Lung (tissue), 11 donors: ENCODE measurements at regions not wholly inside any gene's neighbourhood (a gene's known extent, or its start where the extent isn't known, plus 50 kb on each side); places are given as distances from the start of the nearest gene placed in this dataset.

Source experiments
- ATAC-seq: fragments of 200-7000 bp; cut with Tn5 transposase; one replicate; pipeline ENCODE4 v1.9.1; 2020; ENCODE audit warnings: moderate number of reproducible peaks; ENCODE audit not compliant: insufficient read depth, low FRiP score
- DNase-seq, 3 donors: peaks; one replicate each; pipeline ENCODE4 v3.0.0-alpha.2; 2013 to 2017
- H3K27ac ChIP-seq, 2 donors: one replicate each; pipeline ENCODE4 v1.5.1; 2013; ENCODE audit warnings: mild to moderate bottlenecking in 2 of 2, moderate library complexity in 2 of 2, control low read depth in 1 of 2, inconsistent platforms in 1 of 2, low read depth in 1 of 2, low read length in 1 of 2
- H3K27me3 ChIP-seq, 3 donors: one replicate each; pipeline ENCODE4 v1.5.1; 2013; ENCODE audit warnings: low read length in 2 of 3; ENCODE audit not compliant: control insufficient read depth in 3 of 3, insufficient read depth in 3 of 3
- H3K36me3 ChIP-seq, 4 donors: one replicate each; pipeline ENCODE4 v1.5.1; 2013; ENCODE audit warnings: low read length in 4 of 4, mild to moderate bottlenecking in 1 of 4, moderate library complexity in 1 of 4; ENCODE audit not compliant: control insufficient read depth in 4 of 4, insufficient read depth in 4 of 4
- H3K4me1 ChIP-seq, 5 donors: one replicate each; pipeline ENCODE4 v1.5.1; 2013; ENCODE audit warnings: low read length in 5 of 5, mild to moderate bottlenecking in 2 of 5, moderate library complexity in 1 of 5; ENCODE audit not compliant: control insufficient read depth in 5 of 5, insufficient read depth in 5 of 5
- H3K4me3 ChIP-seq: one replicate; pipeline ENCODE4 v1.5.1; 2013; ENCODE audit warnings: mild to moderate bottlenecking, control low read depth, moderate library complexity
- H3K9ac ChIP-seq, 2 donors: one replicate each; pipeline ENCODE4 v1.5.1; 2013; ENCODE audit warnings: low read length in 2 of 2, control low read depth in 1 of 2; ENCODE audit not compliant: insufficient read depth in 1 of 2
- H3K9me3 ChIP-seq, 4 donors: one replicate each; pipeline ENCODE4 v1.5.1; 2013; ENCODE audit warnings: low read length in 3 of 4, mild to moderate bottlenecking in 1 of 4, moderate library complexity in 1 of 4; ENCODE audit not compliant: control insufficient read depth in 4 of 4, insufficient read depth in 3 of 4
- WGBS, 2 donors: extraction: QIAGEN DNeasy Blood & Tissue Kit; methylation state at CpG; one replicate each; pipeline ENCODE4 v1.1.7; 2013; 5-methylcytosine and 5-hydroxymethylcytosine counted together
- TF ChIP-seq, protein P1 (sequence below): IDR thresholded peaks from 2 replicates; pipeline ENCODE4 v1.5.1; 2012; ENCODE audit warnings: mild to moderate bottlenecking; ENCODE audit errors: control extremely low read depth, extremely low read depth
- donor health status: control.
- donor health status: control.
- donor health status: Bipolar disorder and iron deficiency.
- donor health status: healthy.
- donor health status: DM: yes; HTN: yes; CAD: no.

DNA sequence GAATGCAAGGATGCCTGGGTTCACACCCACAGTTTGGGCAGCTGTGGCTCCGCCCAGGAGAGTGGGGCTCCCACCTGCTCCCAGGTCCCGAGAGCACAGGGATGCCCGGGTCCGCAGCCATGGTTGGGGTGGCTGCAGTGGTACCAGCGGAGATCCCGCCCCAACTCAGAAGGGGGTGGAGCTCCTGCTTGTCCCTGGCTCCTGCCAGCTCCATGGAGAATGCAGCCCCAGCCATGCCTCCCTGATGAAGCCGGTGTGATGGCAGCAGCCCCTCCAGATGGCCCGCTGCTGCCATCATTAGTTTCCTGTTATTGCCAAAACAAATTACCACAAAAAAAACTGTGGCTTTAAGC lies 113.1 kb upstream of the RUNX3 start:
- H3K36me3 ChIP-seq, result no peaks in the 10 kb centered on the region
- H3K27ac ChIP-seq, result no peak overlapping the region
- H3K9ac ChIP-seq, result no peak overlapping the region
- no peaks in the 10 kb centered on the region for H3K27me3 ChIP-seq
- H3K4me1 ChIP-seq, result no peaks in the 10 kb centered on the region
- H3K9me3 ChIP-seq, result peaks cover 0 to 4% (median 0%) of the 10 kb centered on the region in 4 donors
- DNase-seq (no peak), ATAC-seq (no peak)
- no peak overlapping the region for H3K4me3 ChIP-seq
- TF ChIP-seq, protein P1, sequence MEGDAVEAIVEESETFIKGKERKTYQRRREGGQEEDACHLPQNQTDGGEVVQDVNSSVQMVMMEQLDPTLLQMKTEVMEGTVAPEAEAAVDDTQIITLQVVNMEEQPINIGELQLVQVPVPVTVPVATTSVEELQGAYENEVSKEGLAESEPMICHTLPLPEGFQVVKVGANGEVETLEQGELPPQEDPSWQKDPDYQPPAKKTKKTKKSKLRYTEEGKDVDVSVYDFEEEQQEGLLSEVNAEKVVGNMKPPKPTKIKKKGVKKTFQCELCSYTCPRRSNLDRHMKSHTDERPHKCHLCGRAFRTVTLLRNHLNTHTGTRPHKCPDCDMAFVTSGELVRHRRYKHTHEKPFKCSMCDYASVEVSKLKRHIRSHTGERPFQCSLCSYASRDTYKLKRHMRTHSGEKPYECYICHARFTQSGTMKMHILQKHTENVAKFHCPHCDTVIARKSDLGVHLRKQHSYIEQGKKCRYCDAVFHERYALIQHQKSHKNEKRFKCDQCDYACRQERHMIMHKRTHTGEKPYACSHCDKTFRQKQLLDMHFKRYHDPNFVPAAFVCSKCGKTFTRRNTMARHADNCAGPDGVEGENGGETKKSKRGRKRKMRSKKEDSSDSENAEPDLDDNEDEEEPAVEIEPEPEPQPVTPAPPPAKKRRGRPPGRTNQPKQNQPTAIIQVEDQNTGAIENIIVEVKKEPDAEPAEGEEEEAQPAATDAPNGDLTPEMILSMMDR, result no peak
- 68 to 70% methylated on average over 7 to 8 of the region's 8 CpGs for WGBS, 2 donors

- Histone ChIP-seq H3K9ac (no peak overlapping the region), H3K4me1 (no peaks in the 10 kb centered on the region), H3K4me3 (no peak overlapping the region), H3K36me3 (no peaks in the 10 kb centered on the region), H3K27me3 (no peaks in the 10 kb centered on the region), H3K9me3 (peaks cover 0 to 4% (median 0%) of the 10 kb centered on the region in 4 donors), H3K27ac (no peak overlapping the region)
- ATAC-seq (no peak), DNase-seq (no peak)
- TF ChIP-seq, protein P1, result no peak
- 66 to 73% methylated on average over 13 of the region's 13 CpGs for WGBS, 2 donors
These were observed 112.5 kb upstream of the RUNX3 start for GRCh38 chr1:25042331-25043227.

DNA sequence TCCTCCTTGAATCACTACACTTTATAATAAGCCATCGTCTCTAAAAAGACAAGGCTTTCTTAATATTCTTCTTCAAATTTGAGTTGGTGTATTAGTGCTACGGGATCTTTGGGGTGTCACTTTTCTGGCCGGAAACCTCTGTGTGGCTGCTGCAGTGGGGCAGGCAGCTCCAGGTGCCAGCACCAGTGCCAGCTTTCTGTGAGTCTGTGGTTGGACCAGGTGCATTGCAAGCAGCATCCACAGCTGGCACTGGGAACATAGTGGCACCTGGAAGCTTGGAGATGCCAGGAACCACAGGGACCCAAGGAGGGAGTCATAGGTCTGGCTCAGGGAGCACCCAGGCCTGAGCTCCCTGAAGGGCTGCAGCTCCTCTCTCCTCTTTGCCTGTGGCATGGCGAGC lies 111.8 kb upstream of the RUNX3 start:
- no peak for DNase-seq
- H3K36me3 ChIP-seq, result no peaks in the 10 kb centered on the region
- TF ChIP-seq, protein P1, result no peak
- no peaks in the 10 kb centered on the region for H3K27me3 ChIP-seq
- H3K9me3 ChIP-seq, result peaks cover 0 to 4% (median 0%) of the 10 kb centered on the region in 4 donors
- ATAC-seq, result no peak
- no peaks in the 10 kb centered on the region for H3K4me1 ChIP-seq
- no peak overlapping the region for H3K9ac ChIP-seq
- 63 to 75% methylated on average over 4 of the region's 4 CpGs for WGBS, 2 donors
- H3K27ac ChIP-seq, result no peak overlapping the region
- no peak overlapping the region for H3K4me3 ChIP-seq
